ENCODE measurements at regions not wholly inside any gene's neighbourhood (a gene's known extent, or its start where the extent isn't known, plus 50 kb on each side); places are given as distances from the start of the nearest gene placed in this dataset.

GRCh38 chr20:63091901-63092659 lies 85.3 kb upstream of the BHLHE23 start:
- TF ChIP-seq, protein P1, sequence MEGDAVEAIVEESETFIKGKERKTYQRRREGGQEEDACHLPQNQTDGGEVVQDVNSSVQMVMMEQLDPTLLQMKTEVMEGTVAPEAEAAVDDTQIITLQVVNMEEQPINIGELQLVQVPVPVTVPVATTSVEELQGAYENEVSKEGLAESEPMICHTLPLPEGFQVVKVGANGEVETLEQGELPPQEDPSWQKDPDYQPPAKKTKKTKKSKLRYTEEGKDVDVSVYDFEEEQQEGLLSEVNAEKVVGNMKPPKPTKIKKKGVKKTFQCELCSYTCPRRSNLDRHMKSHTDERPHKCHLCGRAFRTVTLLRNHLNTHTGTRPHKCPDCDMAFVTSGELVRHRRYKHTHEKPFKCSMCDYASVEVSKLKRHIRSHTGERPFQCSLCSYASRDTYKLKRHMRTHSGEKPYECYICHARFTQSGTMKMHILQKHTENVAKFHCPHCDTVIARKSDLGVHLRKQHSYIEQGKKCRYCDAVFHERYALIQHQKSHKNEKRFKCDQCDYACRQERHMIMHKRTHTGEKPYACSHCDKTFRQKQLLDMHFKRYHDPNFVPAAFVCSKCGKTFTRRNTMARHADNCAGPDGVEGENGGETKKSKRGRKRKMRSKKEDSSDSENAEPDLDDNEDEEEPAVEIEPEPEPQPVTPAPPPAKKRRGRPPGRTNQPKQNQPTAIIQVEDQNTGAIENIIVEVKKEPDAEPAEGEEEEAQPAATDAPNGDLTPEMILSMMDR (conservative IDR thresholded peaks at IDR 0.05; ENCODE audit: low read length): no peak
- no peak for TF ChIP-seq EZH2phosphoT487 (IDR thresholded peaks at IDR 0.05; ENCODE audit: borderline replicate concordance, low read depth, low read length)
